Stimulated activated CD4-positive, alpha-beta T cell treated with anti-CD3 and anti-CD28 coated beads, Interleukin-4, amount 100 ng/mL, for 1 hour (primary cell): ENCODE measurements at regions not wholly inside any gene's neighbourhood (a gene's known extent, or its start where the extent isn't known, plus 50 kb on each side); places are given as distances from the start of the nearest gene placed in this dataset.

Experiments used
- DNase-seq: peaks from one replicate; pipeline ENCODE4 v3.0.0-alpha.2; 2020

- DNase-seq: no peak
Observed at GRCh38 chr11:127567237-127567932, 566.8 kb upstream of the KIRREL3 start.

- no peak for DNase-seq
Observed at GRCh38 chr11:127564810-127565209, 564.2 kb upstream of the KIRREL3 start.

GRCh38 chr11:127559978-127560377, 559.4 kb upstream of the KIRREL3 start:
- no peak for DNase-seq

- no peak for DNase-seq
Observed at GRCh38 chr11:127552446-127552845, 551.9 kb upstream of the KIRREL3 start.

GRCh38 chr11:127531167-127531566, 530.6 kb upstream of the KIRREL3 start:
- no peak for DNase-seq

DNA sequence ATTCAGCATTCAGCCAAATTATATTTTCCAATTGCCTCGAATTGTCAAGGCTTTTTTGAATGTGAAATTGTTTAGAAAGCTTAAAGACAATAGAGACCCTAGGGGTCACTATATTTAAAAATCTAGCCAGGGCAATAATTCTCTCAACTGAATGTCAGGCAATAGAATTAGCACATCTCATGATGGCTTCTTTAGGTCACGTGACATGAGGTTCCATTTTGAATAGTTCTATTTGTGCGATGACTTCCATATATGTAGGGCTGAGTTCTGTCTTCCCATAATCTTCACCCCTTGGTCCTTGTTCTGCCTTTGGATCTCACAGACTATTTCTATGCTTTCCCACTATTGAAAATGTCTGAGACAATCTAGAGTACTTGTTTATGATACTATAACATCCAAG, 527.7 kb upstream of the KIRREL3 start:
- DNase-seq: no peak

DNA sequence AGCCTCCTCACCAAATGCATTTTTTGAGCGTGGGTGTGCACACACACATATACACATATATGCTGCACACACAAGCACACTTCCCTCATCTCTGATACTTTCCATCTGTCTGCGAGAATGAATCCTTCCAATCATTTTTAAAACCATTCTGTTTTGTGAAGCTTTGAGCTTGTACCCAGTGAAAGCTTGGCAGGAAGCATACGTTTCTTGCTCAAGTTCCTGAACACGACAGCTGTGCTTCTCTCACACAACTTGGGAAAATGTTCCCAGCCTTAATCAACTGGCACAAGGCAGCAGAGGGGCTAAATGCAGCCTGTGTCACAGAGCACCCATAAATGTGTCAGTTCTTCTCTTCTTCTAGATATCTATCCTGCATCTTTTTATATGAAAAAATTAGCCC, 524.0 kb upstream of the KIRREL3 start:
- DNase-seq: no peak

DNA sequence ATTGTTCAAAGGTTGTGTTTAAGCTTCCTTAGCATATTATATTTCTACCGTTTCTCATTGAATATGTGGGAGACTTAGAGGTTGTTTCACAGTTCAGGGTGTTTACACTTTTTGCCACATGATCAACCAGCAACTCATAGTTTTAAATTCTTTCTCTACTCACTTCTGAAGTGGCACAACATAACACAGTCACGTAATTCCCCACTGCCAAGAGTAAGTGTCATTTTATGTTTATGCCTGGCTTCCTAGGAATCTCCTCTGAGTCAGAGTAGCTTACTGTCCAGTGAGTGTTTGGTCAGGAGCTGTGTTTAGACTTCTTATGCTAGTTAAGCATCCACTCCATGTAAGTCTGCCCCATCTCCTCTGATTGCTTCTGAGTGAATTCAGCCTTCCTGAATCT, 520.8 kb upstream of the KIRREL3 start:
- no peak for DNase-seq

DNA sequence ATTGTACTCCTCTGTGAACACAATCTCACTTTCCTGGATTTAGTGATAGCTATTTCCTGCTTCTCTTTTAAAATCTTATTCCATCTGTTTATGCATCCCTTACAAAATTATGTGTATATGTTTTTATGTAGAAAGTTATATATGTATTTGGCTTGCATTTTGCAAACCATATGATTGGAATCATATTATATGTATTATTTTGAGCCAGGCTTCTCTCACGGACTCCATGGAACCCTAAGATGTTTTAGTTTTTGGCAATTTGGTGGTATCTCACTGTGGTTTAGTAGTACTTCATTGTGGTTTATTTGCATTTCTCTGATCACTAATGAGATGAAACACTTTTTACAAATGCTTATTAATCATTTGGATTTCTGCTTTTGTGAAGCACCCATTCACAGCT, 507.3 kb upstream of the KIRREL3 start:
- DNase-seq: no peak

GRCh38 chr11:127506647-127507046, 506.1 kb upstream of the KIRREL3 start:
- no peak for DNase-seq

DNA sequence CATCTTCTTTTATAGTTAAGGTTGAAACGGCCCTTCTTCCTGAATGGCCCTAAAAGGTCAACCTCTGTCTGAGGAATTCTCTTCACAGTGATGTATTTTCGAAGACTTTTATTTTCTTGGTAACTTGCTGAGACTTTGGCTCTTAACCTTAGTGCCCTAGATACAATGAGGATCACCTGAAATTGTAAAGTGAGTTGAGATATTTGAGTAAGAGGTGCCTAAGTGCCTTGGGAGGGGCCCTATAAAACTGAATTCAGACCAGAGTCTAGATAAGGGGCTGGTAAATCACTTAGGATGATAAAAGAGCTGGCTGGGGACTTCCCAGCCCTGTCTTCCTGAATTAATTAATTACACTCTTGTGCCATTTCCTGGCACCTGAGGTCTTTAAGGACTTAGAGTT, 505.6 kb upstream of the KIRREL3 start:
- no peak for DNase-seq

DNA sequence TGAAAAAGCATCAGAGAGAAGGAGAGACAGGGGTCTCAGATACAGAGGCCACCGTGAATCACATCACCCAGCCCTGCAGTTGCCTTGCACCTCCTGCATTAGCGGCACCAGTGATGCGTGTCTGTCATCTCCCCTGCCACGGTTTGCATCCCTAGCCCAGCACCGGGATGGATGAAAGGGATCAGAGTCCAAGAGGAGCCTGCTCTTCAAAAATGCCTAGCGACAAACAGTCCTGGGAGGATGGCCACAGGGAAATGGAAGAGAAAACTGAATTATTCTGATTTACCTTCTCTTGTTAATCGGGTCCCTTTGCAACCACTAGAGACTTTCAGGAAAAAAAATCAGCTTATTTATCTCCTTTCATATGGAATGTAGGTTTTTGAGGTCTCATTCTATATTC, 495.6 kb upstream of the KIRREL3 start:
- no peak for DNase-seq

DNA sequence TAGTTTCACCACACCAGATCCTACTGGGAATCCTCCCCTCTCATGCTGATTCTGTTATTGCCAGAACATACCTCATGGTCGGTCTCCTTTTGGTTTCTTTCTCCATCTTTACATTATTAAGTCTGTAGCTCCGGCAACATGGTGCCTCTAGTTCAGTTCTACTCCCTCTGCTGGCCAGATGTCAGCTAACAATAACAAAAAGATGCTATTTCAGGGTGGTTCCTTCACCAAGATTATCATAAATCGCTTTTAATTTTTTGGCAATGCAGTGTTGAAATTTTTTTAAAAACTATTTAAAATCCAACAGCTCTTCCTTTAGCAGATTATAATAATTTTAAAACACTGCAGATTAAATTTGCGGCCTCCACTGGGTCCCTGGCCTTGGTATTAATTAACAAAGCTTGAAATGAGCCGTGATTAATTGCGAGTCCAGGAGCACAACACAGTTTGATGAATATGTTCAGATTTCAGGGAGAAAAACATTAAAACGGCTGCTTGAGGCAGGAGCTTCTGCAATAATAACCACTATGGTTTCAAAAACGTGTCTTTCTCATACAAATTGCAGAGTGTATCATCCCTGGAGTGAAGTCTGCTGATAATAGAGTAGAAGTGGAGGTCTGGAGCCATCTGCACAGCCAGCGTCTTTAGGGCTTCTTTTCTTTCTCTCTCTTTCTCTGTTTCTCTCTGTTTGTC, 492.9 kb upstream of the KIRREL3 start:
- DNase-seq: no peak

DNA sequence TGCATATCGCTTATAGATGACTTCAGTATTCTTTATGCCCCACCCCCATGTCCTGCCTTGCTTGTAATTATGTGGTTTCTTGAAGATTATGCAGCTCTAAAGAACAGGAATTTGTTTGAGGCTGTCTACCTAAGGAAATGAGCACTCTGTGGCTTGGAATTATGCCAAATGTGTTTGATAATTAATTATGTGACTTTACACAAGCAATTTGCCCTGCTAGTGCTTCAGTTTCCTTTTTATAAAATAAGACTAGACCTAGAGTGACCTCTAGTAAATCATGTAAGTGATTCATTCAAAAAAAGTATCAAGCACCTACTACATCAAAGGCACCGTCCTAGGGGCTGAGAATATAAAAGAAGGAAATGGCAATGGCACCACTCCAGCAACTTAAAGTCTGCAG, 491.5 kb upstream of the KIRREL3 start:
- no peak for DNase-seq

DNA sequence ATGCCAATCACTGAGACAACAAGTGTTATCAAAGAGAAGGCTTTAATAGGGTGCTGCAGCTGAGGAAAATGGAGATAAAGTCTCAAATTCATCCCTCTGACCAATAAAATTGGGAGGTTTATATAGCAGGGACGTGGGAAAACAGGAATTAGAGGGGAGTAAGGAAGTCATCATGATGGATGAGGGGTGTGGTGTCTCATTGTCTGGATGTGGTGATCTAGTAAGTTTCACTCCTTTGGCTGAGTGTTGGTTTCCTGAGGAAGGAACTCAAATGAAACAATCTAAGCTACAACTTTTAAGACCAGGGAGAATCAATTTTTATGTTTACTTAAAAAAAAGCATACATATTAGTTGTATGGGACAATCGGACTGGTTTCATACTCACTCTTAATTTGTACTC, 491.0 kb upstream of the KIRREL3 start:
- no peak for DNase-seq

- no peak for DNase-seq
Observed at GRCh38 chr11:127490896-127491295, 490.3 kb upstream of the KIRREL3 start.

DNA sequence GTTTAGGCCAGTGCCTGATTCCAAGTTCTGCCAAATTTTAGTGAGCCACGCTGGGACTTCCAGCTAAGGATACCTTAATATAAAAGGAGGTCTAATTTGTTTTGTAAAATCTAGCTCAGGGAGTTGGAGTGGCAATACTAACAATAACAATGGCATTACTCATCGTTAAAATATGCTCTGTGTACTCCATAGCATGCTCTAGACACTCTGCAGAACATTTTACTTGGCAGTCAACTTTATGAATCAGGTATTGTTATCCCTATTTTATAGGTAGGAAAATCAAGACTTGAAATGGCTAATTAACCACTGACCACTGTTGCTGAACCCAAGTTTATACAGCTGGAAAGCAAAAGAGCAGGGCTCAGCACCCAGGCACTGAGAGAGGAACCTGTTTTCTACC, 485.0 kb upstream of the KIRREL3 start:
- DNase-seq: no peak

- no peak for DNase-seq
Observed at GRCh38 chr11:127481391-127481790, 480.8 kb upstream of the KIRREL3 start.

DNA sequence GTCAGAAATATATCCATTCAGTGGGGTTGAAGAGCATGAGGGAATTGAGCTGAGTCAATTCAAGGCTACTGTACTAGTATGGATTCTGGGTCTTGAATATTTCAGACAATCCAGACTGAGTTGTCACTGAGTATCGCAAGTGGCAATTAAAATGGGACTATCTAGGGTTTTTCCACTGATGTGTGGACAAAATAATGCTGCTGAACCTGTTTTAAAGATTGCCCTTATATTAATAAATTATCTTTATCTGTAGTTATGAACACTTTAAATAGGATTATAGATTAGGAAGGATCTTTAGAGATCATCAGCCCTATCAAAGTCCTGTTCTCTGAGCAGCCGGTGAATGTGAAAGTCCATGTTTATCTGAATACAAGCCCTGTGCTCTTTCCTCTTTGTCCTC, 478.3 kb upstream of the KIRREL3 start:
- DNase-seq: no peak

DNA sequence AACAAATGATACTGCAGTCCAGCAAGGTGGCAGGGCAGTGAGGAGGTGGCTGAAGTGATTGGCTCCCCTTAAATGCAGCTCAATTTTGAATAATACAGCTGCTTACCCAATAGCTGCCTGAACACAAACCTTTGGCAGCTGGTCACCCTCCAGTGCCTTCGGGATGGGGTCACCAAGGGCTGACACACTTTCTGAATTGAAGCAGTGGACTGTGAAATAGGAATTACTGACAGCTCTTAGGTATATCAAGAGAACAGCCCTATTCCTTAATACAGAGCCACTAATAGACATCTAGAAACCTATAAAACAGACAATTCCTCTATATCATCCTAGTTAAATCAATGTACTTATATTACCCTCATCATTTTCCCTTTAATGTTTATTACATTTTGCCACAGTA, 474.2 kb upstream of the KIRREL3 start:
- DNase-seq: no peak

- no peak for DNase-seq
Observed at GRCh38 chr11:127472505-127472904, 471.9 kb upstream of the KIRREL3 start.

- DNase-seq: no peak
Observed at GRCh38 chr11:127471662-127472061, 471.1 kb upstream of the KIRREL3 start.

GRCh38 chr11:127470306-127470884, 469.8 kb upstream of the KIRREL3 start:
- no peak for DNase-seq

- no peak for DNase-seq
Observed at GRCh38 chr11:127464325-127464724, 463.8 kb upstream of the KIRREL3 start.

DNA sequence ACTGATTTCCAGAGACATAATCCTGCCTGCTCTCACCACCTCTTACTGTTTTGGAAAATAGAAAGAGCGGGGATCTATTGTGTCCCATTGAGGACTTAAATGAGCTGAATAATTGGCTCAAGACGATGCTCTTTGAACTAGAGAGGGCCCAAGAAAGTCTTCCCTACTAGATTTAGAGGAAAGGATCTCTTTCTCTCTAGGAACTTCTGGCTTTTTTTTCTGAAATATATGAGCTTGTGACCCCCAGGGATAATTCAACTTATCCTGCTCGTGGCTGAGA, 461.4 kb upstream of the KIRREL3 start:
- DNase-seq: no peak
